ENCODE measurements at regions not wholly inside any gene's neighbourhood (a gene's known extent, or its start where the extent isn't known, plus 50 kb on each side); places are given as distances from the start of the nearest gene placed in this dataset.
"Not testable (repeated sequence)": the region's sequence is repeated elsewhere in the genome, so short reads cannot be mapped to it uniquely, and the experiment has no call there.

- TF ChIP-seq CTCF (IDR thresholded peaks at IDR 0.05; ENCODE audit: low read depth, low read length): no peak
- no peak overlapping the region for H3K4me3 ChIP-seq (replicated peaks in 1 of 2; ENCODE audit: low read depth in 2 of 2, low read length in 2 of 2)
- DNase-seq (ENCODE audit: low read depth in 2 of 2): no peak
Measured at GRCh38 chr5:88656221-88656950, 226.6 kb downstream of the MEF2C start.

GRCh38 chr5:88653471-88653870 lies 229.5 kb downstream of the MEF2C start:
- TF ChIP-seq CTCF (IDR thresholded peaks at IDR 0.05; ENCODE audit: low read depth, low read length): no peak
- H3K4me3 ChIP-seq (replicated peaks in 1 of 2; ENCODE audit: low read depth in 2 of 2, low read length in 2 of 2): no peak overlapping the region
- DNase-seq (ENCODE audit: low read depth in 2 of 2): no peak

GRCh38 chr5:88647901-88648300 lies 235.1 kb downstream of the MEF2C start:
- H3K4me3 ChIP-seq (replicated peaks in 1 of 2; ENCODE audit: low read depth in 2 of 2, low read length in 2 of 2): no peak overlapping the region
- TF ChIP-seq CTCF (IDR thresholded peaks at IDR 0.05; ENCODE audit: low read depth, low read length): no peak
- no peak for DNase-seq (ENCODE audit: low read depth in 2 of 2)

GRCh38 chr5:88646866-88647265 lies 236.1 kb downstream of the MEF2C start:
- H3K4me3 ChIP-seq (replicated peaks in 1 of 2; ENCODE audit: low read depth in 2 of 2, low read length in 2 of 2): no peak overlapping the region
- DNase-seq (ENCODE audit: low read depth in 2 of 2): no peak
- no peak for TF ChIP-seq CTCF (IDR thresholded peaks at IDR 0.05; ENCODE audit: low read depth, low read length)

GRCh38 chr5:88644676-88645075 lies 238.3 kb downstream of the MEF2C start:
- TF ChIP-seq CTCF (IDR thresholded peaks at IDR 0.05; ENCODE audit: low read depth, low read length): no peak
- H3K4me3 ChIP-seq (replicated peaks in 1 of 2; ENCODE audit: low read depth in 2 of 2, low read length in 2 of 2): no peak overlapping the region
- DNase-seq (ENCODE audit: low read depth in 2 of 2): no peak

GRCh38 chr5:88643315-88643714 lies 239.7 kb downstream of the MEF2C start:
- no peak for DNase-seq (ENCODE audit: low read depth in 2 of 2)
- H3K4me3 ChIP-seq (replicated peaks in 1 of 2; ENCODE audit: low read depth in 2 of 2, low read length in 2 of 2): no peak overlapping the region
- no peak for TF ChIP-seq CTCF (IDR thresholded peaks at IDR 0.05; ENCODE audit: low read depth, low read length)

GRCh38 chr5:88634014-88634413 lies 249.0 kb downstream of the MEF2C start:
- no peak overlapping the region for H3K4me3 ChIP-seq (replicated peaks in 1 of 2; ENCODE audit: low read depth in 2 of 2, low read length in 2 of 2)
- no peak for DNase-seq (ENCODE audit: low read depth in 2 of 2)
- TF ChIP-seq CTCF (IDR thresholded peaks at IDR 0.05; ENCODE audit: low read depth, low read length): no peak

GRCh38 chr5:88622890-88623289 lies 260.1 kb downstream of the MEF2C start:
- not testable (repeated sequence) for DNase-seq (ENCODE audit: low read depth in 2 of 2); H3K4me3 ChIP-seq (replicated peaks in 1 of 2; ENCODE audit: low read depth in 2 of 2, low read length in 2 of 2)

GRCh38 chr5:88615767-88616166 lies 267.2 kb downstream of the MEF2C start:
- H3K4me3 ChIP-seq (replicated peaks in 1 of 2; ENCODE audit: low read depth in 2 of 2, low read length in 2 of 2); DNase-seq (ENCODE audit: low read depth in 2 of 2): not testable (repeated sequence)
